Stimulated activated CD8-positive, alpha-beta memory T cell treated with anti-CD3 and anti-CD28 coated beads, Interleukin-2, amount 100 ng/mL, for 1 hour (primary cell): ENCODE measurements at regions not wholly inside any gene's neighbourhood (a gene's known extent, or its start where the extent isn't known, plus 50 kb on each side); places are given as distances from the start of the nearest gene placed in this dataset.
"Not testable (repeated sequence)": the region's sequence is repeated elsewhere in the genome, so short reads cannot be mapped to it uniquely, and the experiment has no call there.

Source experiments
- DNase-seq, 2 donors: peaks; one replicate each; pipeline ENCODE4 v3.0.0-alpha.2; 2020; ENCODE audit warnings: low read depth in 2 of 2

- DNase-seq = no peak
Observed at GRCh38 chr22:26927821-26928220, 270.4 kb downstream of the MIAT start.

GRCh38 chr22:26931471-26931870, 274.1 kb downstream of the MIAT start:
- DNase-seq = no peak

- DNase-seq = no peak
Observed at GRCh38 chr22:26933105-26933590, 275.8 kb downstream of the MIAT start.

- DNase-seq = no peak
Observed at GRCh38 chr22:26937213-26937612, 279.8 kb downstream of the MIAT start.

- DNase-seq = no peak
Observed at GRCh38 chr22:26939466-26939865, 282.1 kb downstream of the MIAT start.

GRCh38 chr22:26941896-26942636, 284.7 kb downstream of the MIAT start:
- DNase-seq = no peak

- no peak for DNase-seq
Observed at GRCh38 chr22:26942637-26942957, 285.2 kb downstream of the MIAT start.

- no peak for DNase-seq
Observed at GRCh38 chr22:26945565-26945964, 288.2 kb downstream of the MIAT start.

- no peak for DNase-seq
Observed at GRCh38 chr22:26949193-26949592, 291.8 kb downstream of the MIAT start.

GRCh38 chr22:26951139-26951538, 293.8 kb downstream of the MIAT start:
- not testable (repeated sequence) for DNase-seq

- DNase-seq = no peak
Observed at GRCh38 chr22:26952004-26952403, 294.6 kb downstream of the MIAT start.

GRCh38 chr22:26952451-26953011, 295.1 kb downstream of the MIAT start:
- no peak for DNase-seq

- no peak for DNase-seq
Observed at GRCh38 chr22:26953012-26953883, 295.9 kb downstream of the MIAT start.

- DNase-seq = no peak
Observed at GRCh38 chr22:26956371-26956770, 299.0 kb downstream of the MIAT start.

- no peak for DNase-seq
Observed at GRCh38 chr22:26957176-26957575, 299.8 kb downstream of the MIAT start.

GRCh38 chr22:26957897-26958296, 300.5 kb downstream of the MIAT start:
- no peak for DNase-seq

GRCh38 chr22:26958378-26958777, 301.0 kb downstream of the MIAT start:
- DNase-seq = no peak

- no peak for DNase-seq
Observed at GRCh38 chr22:26964642-26965041, 307.3 kb downstream of the MIAT start.

GRCh38 chr22:26967282-26967681, 309.9 kb downstream of the MIAT start:
- DNase-seq = no peak

- no peak for DNase-seq
Observed at GRCh38 chr22:26968859-26969523, 311.6 kb downstream of the MIAT start.

- no peak for DNase-seq
Observed at GRCh38 chr22:26970809-26971394, 313.5 kb downstream of the MIAT start.

- no peak for DNase-seq
Observed at GRCh38 chr22:26972286-26972685, 314.9 kb downstream of the MIAT start.
